Thoracic aorta (tissue), 2 donors: ENCODE measurements at regions not wholly inside any gene's neighbourhood (a gene's known extent, or its start where the extent isn't known, plus 50 kb on each side); places are given as distances from the start of the nearest gene placed in this dataset.

ENCODE experiments used
- ATAC-seq: fragments of 150-250 bp; one replicate; pipeline ENCODE4 v1.8.0; 2017; ENCODE audit warnings: low read depth; ENCODE audit not compliant: insufficient number of reproducible peaks, low FRiP score
- DNase-seq: peaks from one replicate; pipeline ENCODE4 v3.0.0-alpha.2; 2020; ENCODE audit warnings: low spot score
- H3K27ac ChIP-seq, 2 donors: fragments of 200-600 bp; sonication (generic); 1 replicate in 1 of 2; 2 replicates in 1 of 2; pipeline ENCODE4 v1.5.1; 2016; ENCODE audit warnings: mild to moderate bottlenecking in 2 of 2, moderate library complexity in 2 of 2
- H3K27me3 ChIP-seq: fragments of 200-600 bp; sonication (generic); replicated peaks from 2 replicates; pipeline ENCODE4 v1.6.0; 2016; ENCODE audit warnings: mild to moderate bottlenecking; ENCODE audit not compliant: insufficient read depth
- H3K36me3 ChIP-seq: fragments of 200-600 bp; sonication (generic); one replicate; pipeline ENCODE4 v1.5.1; 2016
- H3K4me1 ChIP-seq, 2 donors: fragments of 200-600 bp; sonication (generic); 1 replicate in 1 of 2; 2 replicates in 1 of 2; pipeline versions ENCODE4 v1.5.1 to v1.6.0; 2016; ENCODE audit warnings: low read depth in 2 of 2, mild to moderate bottlenecking in 1 of 2; ENCODE audit not compliant: control insufficient read depth in 1 of 2
- H3K4me3 ChIP-seq: fragments of 200-600 bp; sonication (generic); 2 replicates; pipeline ENCODE4 v1.5.1; 2016; ENCODE audit warnings: mild to moderate bottlenecking
- H3K9me3 ChIP-seq: fragments of 200-600 bp; sonication (generic); 2 replicates; pipeline ENCODE4 v1.5.1; 2016
- CTCF ChIP-seq: fragments of 200-600 bp; sonication (generic); IDR thresholded peaks from one replicate; pipeline ENCODE4 v1.5.1; 2019; ENCODE audit warnings: antibody characterized with exemption

- no peaks in the 10 kb centered on the region for H3K4me1 ChIP-seq
- no peak overlapping the region for H3K4me3 ChIP-seq
- no peak for ATAC-seq
- H3K27ac ChIP-seq = no peak overlapping the region
- no peaks in the 10 kb centered on the region for H3K9me3 ChIP-seq
- no peaks in the 10 kb centered on the region for H3K27me3 ChIP-seq
- DNase-seq = no peak
- H3K36me3 ChIP-seq = no peaks in the 10 kb centered on the region
- TF ChIP-seq CTCF = no peak
Observed at GRCh38 chr11:39190751-39191150, 2268.7 kb downstream of the LRRC4C start.

GRCh38 chr11:39177678-39178077 lies 2281.8 kb downstream of the LRRC4C start:
- H3K27me3 ChIP-seq = no peaks in the 10 kb centered on the region
- no peak overlapping the region for H3K4me3 ChIP-seq
- H3K36me3 ChIP-seq = no peaks in the 10 kb centered on the region
- H3K9me3 ChIP-seq = no peaks in the 10 kb centered on the region
- no peaks in the 10 kb centered on the region for H3K4me1 ChIP-seq
- DNase-seq = no peak
- no peak for ATAC-seq
- no peak overlapping the region for H3K27ac ChIP-seq
- TF ChIP-seq CTCF = no peak

- H3K4me3 ChIP-seq = no peak overlapping the region
- no peaks in the 10 kb centered on the region for H3K36me3 ChIP-seq
- H3K27ac ChIP-seq = no peak overlapping the region
- ATAC-seq (no peak), DNase-seq (no peak)
- TF ChIP-seq CTCF = no peak
- H3K9me3 ChIP-seq = no peaks in the 10 kb centered on the region
- no peaks in the 10 kb centered on the region for H3K27me3 ChIP-seq
- no peaks in the 10 kb centered on the region for H3K4me1 ChIP-seq
Observed at GRCh38 chr11:39174965-39175364, 2284.5 kb downstream of the LRRC4C start.

GRCh38 chr11:39174196-39174595 lies 2285.3 kb downstream of the LRRC4C start:
- no peaks in the 10 kb centered on the region for H3K27me3 ChIP-seq
- no peaks in the 10 kb centered on the region for H3K4me1 ChIP-seq
- no peaks in the 10 kb centered on the region for H3K36me3 ChIP-seq
- no peak overlapping the region for H3K4me3 ChIP-seq
- DNase-seq (no peak), ATAC-seq (no peak)
- no peaks in the 10 kb centered on the region for H3K9me3 ChIP-seq
- TF ChIP-seq CTCF = no peak
- no peak overlapping the region for H3K27ac ChIP-seq

GRCh38 chr11:39165021-39165420 lies 2294.4 kb downstream of the LRRC4C start:
- ATAC-seq = no peak
- no peak for DNase-seq

More at GRCh38 chr11:39165021-39165420, 2294.4 kb downstream of the LRRC4C start:
- no peaks in the 10 kb centered on the region for H3K9me3 ChIP-seq
- H3K27ac ChIP-seq = no peak overlapping the region
- no peak for TF ChIP-seq CTCF
- no peaks in the 10 kb centered on the region for H3K36me3 ChIP-seq
- no peaks in the 10 kb centered on the region for H3K27me3 ChIP-seq
- H3K4me1 ChIP-seq = no peaks in the 10 kb centered on the region
- H3K4me3 ChIP-seq = no peak overlapping the region
